PC-3 (cell line): ENCODE measurements at regions not wholly inside any gene's neighbourhood (a gene's known extent, or its start where the extent isn't known, plus 50 kb on each side); places are given as distances from the start of the nearest gene placed in this dataset.

Experiments used
- EZH2 ChIP-seq: fragments of 300-600 bp; sonication (generic); IDR thresholded peaks from one replicate; pipeline ENCODE4 v1.6.1; 2017; ENCODE audit warnings: antibody characterized with exemption, mild to moderate bottlenecking, low read length; ENCODE audit not compliant: unreplicated experiment
- EZH2phosphoT487 ChIP-seq: fragments of 300-600 bp; sonication (generic); IDR thresholded peaks from 2 replicates; pipeline ENCODE4 v1.6.1; 2018; ENCODE audit warnings: mild to moderate bottlenecking, antibody characterized with exemption, low read length, borderline replicate concordance
- TF ChIP-seq, protein P1 (sequence below): fragments of 300-600 bp; sonication (generic); conservative IDR thresholded peaks from 2 replicates; pipeline ENCODE4 v1.5.1; 2017; ENCODE audit warnings: antibody characterized with exemption, low read depth, mild to moderate bottlenecking, low read length

GRCh38 chr13:76245920-76246319 is 609.8 kb downstream of the LMO7 start:
- TF ChIP-seq, protein P1, sequence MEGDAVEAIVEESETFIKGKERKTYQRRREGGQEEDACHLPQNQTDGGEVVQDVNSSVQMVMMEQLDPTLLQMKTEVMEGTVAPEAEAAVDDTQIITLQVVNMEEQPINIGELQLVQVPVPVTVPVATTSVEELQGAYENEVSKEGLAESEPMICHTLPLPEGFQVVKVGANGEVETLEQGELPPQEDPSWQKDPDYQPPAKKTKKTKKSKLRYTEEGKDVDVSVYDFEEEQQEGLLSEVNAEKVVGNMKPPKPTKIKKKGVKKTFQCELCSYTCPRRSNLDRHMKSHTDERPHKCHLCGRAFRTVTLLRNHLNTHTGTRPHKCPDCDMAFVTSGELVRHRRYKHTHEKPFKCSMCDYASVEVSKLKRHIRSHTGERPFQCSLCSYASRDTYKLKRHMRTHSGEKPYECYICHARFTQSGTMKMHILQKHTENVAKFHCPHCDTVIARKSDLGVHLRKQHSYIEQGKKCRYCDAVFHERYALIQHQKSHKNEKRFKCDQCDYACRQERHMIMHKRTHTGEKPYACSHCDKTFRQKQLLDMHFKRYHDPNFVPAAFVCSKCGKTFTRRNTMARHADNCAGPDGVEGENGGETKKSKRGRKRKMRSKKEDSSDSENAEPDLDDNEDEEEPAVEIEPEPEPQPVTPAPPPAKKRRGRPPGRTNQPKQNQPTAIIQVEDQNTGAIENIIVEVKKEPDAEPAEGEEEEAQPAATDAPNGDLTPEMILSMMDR, result no peak
- no peak for TF ChIP-seq EZH2phosphoT487
- TF ChIP-seq EZH2, result no peak
